ENCODE measurements at regions not wholly inside any gene's neighbourhood (a gene's known extent, or its start where the extent isn't known, plus 50 kb on each side); places are given as distances from the start of the nearest gene placed in this dataset.

- no peak for TF ChIP-seq REST (IDR thresholded peaks at IDR 0.05)
- TF ChIP-seq ZSCAN20 (CRISPR knock-in tag; IDR thresholded peaks at IDR 0.05) = no peak
- no peak for TF ChIP-seq HDAC2 (IDR thresholded peaks at IDR 0.05)
- TF ChIP-seq EHF (CRISPR knock-in tag; IDR thresholded peaks at IDR 0.05) = no peak
- TF ChIP-seq BCL3 (IDR thresholded peaks at IDR 0.05) = no peak
- no peak for TF ChIP-seq RARB (CRISPR knock-in tag; IDR thresholded peaks at IDR 0.05)
- no peak for TF ChIP-seq ZNF302 (CRISPR knock-in tag; IDR thresholded peaks at IDR 0.05)
- no peak for TF ChIP-seq MAFK (IDR thresholded peaks at IDR 0.05; ENCODE audit: partially characterized antibody)
- no peak for TF ChIP-seq MYC (IDR thresholded peaks at IDR 0.05; ENCODE audit: borderline replicate concordance, low read length)
- no peak for TF ChIP-seq GATA3 (IDR thresholded peaks at IDR 0.05; ENCODE audit: borderline replicate concordance)
- TF ChIP-seq ESRRA (IDR thresholded peaks at IDR 0.05; ENCODE audit: borderline replicate concordance, low read length) = no peak
- TF ChIP-seq ZFP36 (IDR thresholded peaks at IDR 0.05; ENCODE audit: borderline replicate concordance, partially characterized antibody) = no peak
- TF ChIP-seq CHD4 (IDR thresholded peaks at IDR 0.05; ENCODE audit: borderline replicate concordance) = no peak
- TF ChIP-seq CBX8 (IDR thresholded peaks at IDR 0.05) = no peak
- FAIRE-seq (peak; percentile 46), DNase-seq (ENCODE audit: low read depth in 1 of 2, low spot score in 1 of 2) (no peak), ATAC-seq (no peak)
- Histone ChIP-seq H3K27ac (no peak overlapping the region), H3K9me3 (no peaks in the 10 kb centered on the region), H3K4me1 (no peaks in the 10 kb centered on the region), H3K4me3 (no peak overlapping the region), H3K4me2 (no peak overlapping the region)
- ChIA-PET POLR2A (no interaction called here), CTCF (no interaction called here)
These were observed 358.2 kb upstream of the PTGER4 start for GRCh38 chr5:40321514-40321913.

- Histone ChIP-seq H3K4me1 (no peaks in the 10 kb centered on the region), H3K4me2 (no peak overlapping the region), H3K27ac (no peak overlapping the region), H3K9me3 (no peaks in the 10 kb centered on the region), H3K4me3 (no peak overlapping the region)
- TF ChIP-seq POLR2AphosphoS2 (conservative IDR thresholded peaks at IDR 0.05; ENCODE audit: low read length) = no peak
- TF ChIP-seq JUN (IDR thresholded peaks at IDR 0.05) = no peak
- TF ChIP-seq MAZ (IDR thresholded peaks at IDR 0.05; ENCODE audit: borderline replicate concordance, low read depth, low read length) = no peak
- TF ChIP-seq RAD21 (conservative IDR thresholded peaks at IDR 0.05 in 1 of 2, IDR thresholded peaks at IDR 0.05 in 1 of 2) = no peak
- TF ChIP-seq HMGXB4 (CRISPR knock-in tag; IDR thresholded peaks at IDR 0.05; ENCODE audit: borderline replicate concordance) = no peak
- TF ChIP-seq PBX3 (IDR thresholded peaks at IDR 0.05) = no peak
- no peak for TF ChIP-seq CHD4 (IDR thresholded peaks at IDR 0.05; ENCODE audit: borderline replicate concordance)
- no peak for TF ChIP-seq MYC (IDR thresholded peaks at IDR 0.05; ENCODE audit: borderline replicate concordance, low read length)
- no peak for TF ChIP-seq FOXS1 (CRISPR knock-in tag; IDR thresholded peaks at IDR 0.05)
- TF ChIP-seq RNF2 (IDR thresholded peaks at IDR 0.05; ENCODE audit: borderline replicate concordance, low read depth) = no peak
- no peak for ATAC-seq
- DNase-seq (ENCODE audit: low read depth in 1 of 2, low spot score in 1 of 2) = no peak
- FAIRE-seq = no peak
- ChIA-PET POLR2A (no interaction called here), CTCF (no interaction called here)
These were observed 361.3 kb upstream of the PTGER4 start for GRCh38 chr5:40318395-40318794.
